ENCODE measurements at regions not wholly inside any gene's neighbourhood (a gene's known extent, or its start where the extent isn't known, plus 50 kb on each side); places are given as distances from the start of the nearest gene placed in this dataset.

- Histone ChIP-seq H2AFZ (ENCODE audit: low read depth, low read length) (no peak overlapping the region), H3K9ac (ENCODE audit: low read length) (no peak overlapping the region), H4K20me1 (ENCODE audit: insufficient read depth, low read length) (no peaks in the 10 kb centered on the region), H3K4me1 (ENCODE audit: insufficient read depth, low read length) (no peaks in the 10 kb centered on the region), H3K9me3 (ENCODE audit: insufficient read depth, low read depth, low read length) (no peaks in the 10 kb centered on the region), H3K27me3 (ENCODE audit: insufficient read depth, low read length) (no peaks in the 10 kb centered on the region), H3K27ac (ENCODE audit: low read depth, low read length) (no peak overlapping the region), H3K4me2 (ENCODE audit: low read length) (no peak overlapping the region), H3K79me2 (ENCODE audit: insufficient read depth, low read length) (no peaks in the 10 kb centered on the region), H3K4me3 (ENCODE audit: insufficient read depth, low read depth, low read length) (no peak overlapping the region), H3K36me3 (ENCODE audit: insufficient read depth, low read length) (no peaks in the 10 kb centered on the region)
- FAIRE-seq (no peak), DNase-seq (ENCODE audit: low read depth) (no peak)
- no peaks in the 10 kb centered on the region for H3K9me3 Mint-ChIP-seq (ENCODE audit: unreplicated experiment)
- H3K4me3 Mint-ChIP-seq (ENCODE audit: unreplicated experiment) = no peak overlapping the region
- no peaks in the 10 kb centered on the region for H3K36me3 Mint-ChIP-seq (ENCODE audit: low read depth, unreplicated experiment)
- TF ChIP-seq, protein P1, sequence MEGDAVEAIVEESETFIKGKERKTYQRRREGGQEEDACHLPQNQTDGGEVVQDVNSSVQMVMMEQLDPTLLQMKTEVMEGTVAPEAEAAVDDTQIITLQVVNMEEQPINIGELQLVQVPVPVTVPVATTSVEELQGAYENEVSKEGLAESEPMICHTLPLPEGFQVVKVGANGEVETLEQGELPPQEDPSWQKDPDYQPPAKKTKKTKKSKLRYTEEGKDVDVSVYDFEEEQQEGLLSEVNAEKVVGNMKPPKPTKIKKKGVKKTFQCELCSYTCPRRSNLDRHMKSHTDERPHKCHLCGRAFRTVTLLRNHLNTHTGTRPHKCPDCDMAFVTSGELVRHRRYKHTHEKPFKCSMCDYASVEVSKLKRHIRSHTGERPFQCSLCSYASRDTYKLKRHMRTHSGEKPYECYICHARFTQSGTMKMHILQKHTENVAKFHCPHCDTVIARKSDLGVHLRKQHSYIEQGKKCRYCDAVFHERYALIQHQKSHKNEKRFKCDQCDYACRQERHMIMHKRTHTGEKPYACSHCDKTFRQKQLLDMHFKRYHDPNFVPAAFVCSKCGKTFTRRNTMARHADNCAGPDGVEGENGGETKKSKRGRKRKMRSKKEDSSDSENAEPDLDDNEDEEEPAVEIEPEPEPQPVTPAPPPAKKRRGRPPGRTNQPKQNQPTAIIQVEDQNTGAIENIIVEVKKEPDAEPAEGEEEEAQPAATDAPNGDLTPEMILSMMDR (IDR thresholded peaks at IDR 0.05; ENCODE audit: insufficient read depth, low read depth, low read length) = no peak
- TF ChIP-seq EZH2 (IDR thresholded peaks at IDR 0.05; ENCODE audit: insufficient read depth, low read length) = no peak
- no peak overlapping the region for H3K27ac Mint-ChIP-seq (ENCODE audit: unreplicated experiment)
- H3K27me3 Mint-ChIP-seq (ENCODE audit: low read depth, unreplicated experiment) = no peaks in the 10 kb centered on the region
- no peaks in the 10 kb centered on the region for H3K4me1 Mint-ChIP-seq (ENCODE audit: low read depth, unreplicated experiment)
Measured at GRCh38 chr5:116381201-116381600, 193.4 kb downstream of the SEMA6A start.

DNA sequence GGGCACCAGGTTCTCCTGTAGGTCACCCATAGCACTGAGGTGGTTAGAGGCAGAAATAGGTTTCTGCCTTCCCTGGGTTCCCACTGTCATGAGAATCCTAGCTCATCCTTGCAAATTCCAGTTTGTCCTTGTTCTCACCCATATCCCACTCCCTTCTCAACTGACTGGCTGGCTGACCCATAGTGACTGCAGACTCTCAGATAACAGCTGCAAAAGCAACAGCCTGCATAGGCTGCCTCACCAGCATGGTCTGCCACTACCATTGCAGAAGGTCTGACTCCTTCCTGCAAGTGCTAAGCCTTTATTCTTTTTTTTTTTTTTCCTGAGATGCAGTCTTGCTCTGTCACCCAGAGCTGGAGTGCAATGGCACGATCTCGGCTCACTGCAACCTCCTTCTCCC is 194.0 kb downstream of the SEMA6A start:
- H3K4me3 ChIP-seq (ENCODE audit: insufficient read depth, low read depth, low read length) = no peak overlapping the region
- H3K4me1 ChIP-seq (ENCODE audit: insufficient read depth, low read length) = no peaks in the 10 kb centered on the region
- no peak overlapping the region for H3K4me2 ChIP-seq (ENCODE audit: low read length)
- no peak overlapping the region for H3K27ac Mint-ChIP-seq (ENCODE audit: unreplicated experiment)
- H3K27ac ChIP-seq (ENCODE audit: low read depth, low read length) = no peak overlapping the region
- H2AFZ ChIP-seq (ENCODE audit: low read depth, low read length) = no peak overlapping the region
- no peaks in the 10 kb centered on the region for H3K4me1 Mint-ChIP-seq (ENCODE audit: low read depth, unreplicated experiment)
- H3K4me3 Mint-ChIP-seq (ENCODE audit: unreplicated experiment) = no peak overlapping the region
- H4K20me1 ChIP-seq (ENCODE audit: insufficient read depth, low read length) = no peaks in the 10 kb centered on the region
- DNase-seq (ENCODE audit: low read depth) (no peak), FAIRE-seq (no peak)
- H3K36me3 Mint-ChIP-seq (ENCODE audit: low read depth, unreplicated experiment) = no peaks in the 10 kb centered on the region
- no peaks in the 10 kb centered on the region for H3K27me3 Mint-ChIP-seq (ENCODE audit: low read depth, unreplicated experiment)
- H3K79me2 ChIP-seq (ENCODE audit: insufficient read depth, low read length) = no peaks in the 10 kb centered on the region
- no peak overlapping the region for H3K9ac ChIP-seq (ENCODE audit: low read length)
- no peak for TF ChIP-seq EZH2 (IDR thresholded peaks at IDR 0.05; ENCODE audit: insufficient read depth, low read length)
- TF ChIP-seq, protein P1 (IDR thresholded peaks at IDR 0.05; ENCODE audit: insufficient read depth, low read depth, low read length) = no peak
- H3K36me3 ChIP-seq (ENCODE audit: insufficient read depth, low read length) = no peaks in the 10 kb centered on the region
- no peaks in the 10 kb centered on the region for H3K9me3 Mint-ChIP-seq (ENCODE audit: unreplicated experiment)
- no peaks in the 10 kb centered on the region for H3K27me3 ChIP-seq (ENCODE audit: insufficient read depth, low read length)
- no peaks in the 10 kb centered on the region for H3K9me3 ChIP-seq (ENCODE audit: insufficient read depth, low read depth, low read length)

- Histone ChIP-seq H4K20me1 (ENCODE audit: insufficient read depth, low read length) (no peaks in the 10 kb centered on the region), H3K27ac (ENCODE audit: low read depth, low read length) (no peak overlapping the region), H3K79me2 (ENCODE audit: insufficient read depth, low read length) (no peaks in the 10 kb centered on the region), H3K4me3 (ENCODE audit: insufficient read depth, low read depth, low read length) (no peak overlapping the region), H3K27me3 (ENCODE audit: insufficient read depth, low read length) (no peaks in the 10 kb centered on the region), H3K9ac (ENCODE audit: low read length) (no peak overlapping the region), H3K4me2 (ENCODE audit: low read length) (no peak overlapping the region), H3K36me3 (ENCODE audit: insufficient read depth, low read length) (no peaks in the 10 kb centered on the region), H2AFZ (ENCODE audit: low read depth, low read length) (no peak overlapping the region), H3K4me1 (ENCODE audit: insufficient read depth, low read length) (no peaks in the 10 kb centered on the region), H3K9me3 (ENCODE audit: insufficient read depth, low read depth, low read length) (no peaks in the 10 kb centered on the region)
- Mint-ChIP-seq H3K4me3 (ENCODE audit: unreplicated experiment) (no peak overlapping the region), H3K27ac (ENCODE audit: unreplicated experiment) (no peak overlapping the region), H3K36me3 (ENCODE audit: low read depth, unreplicated experiment) (no peaks in the 10 kb centered on the region), H3K4me1 (ENCODE audit: low read depth, unreplicated experiment) (no peaks in the 10 kb centered on the region), H3K9me3 (ENCODE audit: unreplicated experiment) (no peaks in the 10 kb centered on the region), H3K27me3 (ENCODE audit: low read depth, unreplicated experiment) (no peaks in the 10 kb centered on the region)
- TF ChIP-seq, protein P1 (IDR thresholded peaks at IDR 0.05; ENCODE audit: insufficient read depth, low read depth, low read length) = no peak
- TF ChIP-seq EZH2 (IDR thresholded peaks at IDR 0.05; ENCODE audit: insufficient read depth, low read length) = no peak
- DNase-seq (ENCODE audit: low read depth) (no peak), FAIRE-seq (no peak)
Measured at GRCh38 chr5:116379306-116379705, 195.3 kb downstream of the SEMA6A start.

Measured in astrocyte (in vitro differentiated cells and primary cell).